ENCODE measurements at regions not wholly inside any gene's neighbourhood (a gene's known extent, or its start where the extent isn't known, plus 50 kb on each side); places are given as distances from the start of the nearest gene placed in this dataset.

DNA sequence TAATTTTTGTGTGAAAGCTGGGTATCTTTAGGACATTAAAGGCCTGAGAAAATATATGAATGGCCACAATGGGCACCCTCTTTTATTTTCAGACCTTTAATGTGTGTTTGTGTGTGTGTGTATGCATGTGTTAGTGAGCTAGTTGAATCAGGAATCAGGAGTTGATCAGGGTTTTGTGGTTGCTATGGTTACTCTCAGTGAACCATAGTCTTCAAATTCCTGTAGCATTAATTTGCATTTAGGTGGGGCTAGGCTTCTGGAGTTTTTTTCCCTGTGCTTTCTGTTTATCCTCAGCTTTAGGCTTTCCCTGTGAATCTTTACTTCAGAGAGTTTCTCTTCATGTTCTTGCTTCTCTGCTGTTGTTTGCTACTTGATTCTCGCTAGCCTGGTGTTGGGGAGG lies 122.0 kb upstream of the ONECUT1 start:
- Histone ChIP-seq H3K36me3 (ENCODE audit: control insufficient read depth, insufficient read depth, low read length) (no peaks in the 10 kb centered on the region), H2AFZ (ENCODE audit: low read depth, low read length) (no peak overlapping the region), H3K4me3 (no peak overlapping the region), H4K20me1 (replicated peaks; ENCODE audit: control insufficient read depth, insufficient read depth, low read length) (no peaks in the 10 kb centered on the region), H3K27me3 (ENCODE audit: control insufficient read depth in 2 of 2, insufficient read depth in 2 of 2, low read length in 2 of 2) (no peaks in the 10 kb centered on the region), H3K79me2 (ENCODE audit: control insufficient read depth, insufficient read depth, low read length) (no peaks in the 10 kb centered on the region), H3K4me2 (ENCODE audit: insufficient read depth, low read length) (no peak overlapping the region), H3K4me1 (replicated peaks in 1 of 2; ENCODE audit: control insufficient read depth in 2 of 2, insufficient read depth in 2 of 2, low read length in 2 of 2) (no peaks in the 10 kb centered on the region), H3K9me3 (replicated peaks; ENCODE audit: control insufficient read depth, insufficient read depth, low read depth, low read length) (no peaks in the 10 kb centered on the region), H3K9ac (ENCODE audit: insufficient read depth in 1 of 2, low read depth in 2 of 2, low read length in 2 of 2) (no peak overlapping the region), H3K27ac (ENCODE audit: extremely low read depth, low read depth, low read length) (no peak overlapping the region), H3K9me1 (ENCODE audit: control insufficient read depth, insufficient read depth, low read length) (no peaks in the 10 kb centered on the region)
- TF ChIP-seq RFX1 (IDR thresholded peaks at IDR 0.05), result peak; percentile 44; the same call in 1 of the 2 replicates
- no peak for TF ChIP-seq HDGF (IDR thresholded peaks at IDR 0.05)
- DNase-seq (ENCODE audit: extremely low read depth in 1 of 4, low spot score in 3 of 4) (no peak), FAIRE-seq (no peak), ATAC-seq (no peak)
- ChIA-PET POLR2A (no interaction called here), CTCF (ENCODE audit: low intra/inter-chr PET ratio) (no interaction called here)
- intact Hi-C loops (cut with micrococcal nuclease) (no loop called here), in situ Hi-C loops (cut with MboI) (no loop called here)
- 0% methylated on average over 1 of the region's 1 CpG for WGBS (ENCODE audit: insufficient coverage, low coverage, missing lambda C conversion rate)
- no TSS peak for BruUV-seq (replicated peaks)

DNA sequence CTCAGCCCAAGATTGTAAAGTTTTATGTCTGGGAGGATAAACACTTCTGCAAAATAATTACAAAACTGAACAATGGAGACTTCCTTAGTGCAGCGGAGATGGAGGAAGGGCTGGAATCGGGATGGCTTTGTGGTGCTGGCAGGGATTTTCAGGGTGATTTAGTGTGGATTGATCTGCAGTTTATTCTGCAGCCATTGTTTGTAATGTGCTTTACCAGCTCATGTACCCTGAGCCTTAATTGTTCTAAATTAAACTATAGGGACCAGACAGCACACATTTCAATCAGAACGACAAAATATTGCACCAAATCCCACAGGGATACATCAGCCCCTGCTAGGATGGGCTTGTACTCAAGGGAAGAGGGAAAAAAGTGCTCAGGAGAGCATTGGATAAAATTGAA lies 103.2 kb upstream of the ONECUT1 start:
- Histone ChIP-seq H3K27me3 (ENCODE audit: control insufficient read depth in 2 of 2, insufficient read depth in 2 of 2, low read length in 2 of 2) (no peaks in the 10 kb centered on the region), H3K4me3 (no peak overlapping the region), H3K9me1 (ENCODE audit: control insufficient read depth, insufficient read depth, low read length) (no peaks in the 10 kb centered on the region), H2AFZ (ENCODE audit: low read depth, low read length) (no peak overlapping the region), H3K27ac (ENCODE audit: extremely low read depth, low read depth, low read length) (no peak overlapping the region; the same call in 2 of the 3 replicates), H4K20me1 (replicated peaks; ENCODE audit: control insufficient read depth, insufficient read depth, low read length) (no peaks in the 10 kb centered on the region), H3K9ac (ENCODE audit: insufficient read depth in 1 of 2, low read depth in 2 of 2, low read length in 2 of 2) (no peak overlapping the region), H3K4me2 (ENCODE audit: insufficient read depth, low read length) (no peak overlapping the region), H3K9me3 (replicated peaks; ENCODE audit: control insufficient read depth, insufficient read depth, low read depth, low read length) (no peaks in the 10 kb centered on the region), H3K4me1 (replicated peaks in 1 of 2; ENCODE audit: control insufficient read depth in 2 of 2, insufficient read depth in 2 of 2, low read length in 2 of 2) (no peaks in the 10 kb centered on the region), H3K36me3 (ENCODE audit: control insufficient read depth, insufficient read depth, low read length) (no peaks in the 10 kb centered on the region), H3K79me2 (ENCODE audit: control insufficient read depth, insufficient read depth, low read length) (no peaks in the 10 kb centered on the region)
- CTCF ChIA-PET (ENCODE audit: low intra/inter-chr PET ratio), result no interaction called here
- no peak for FAIRE-seq
- POLR2A ChIA-PET, result no interaction called here
- no peak for ATAC-seq
- intact Hi-C loops (cut with micrococcal nuclease) (no loop called here), in situ Hi-C loops (cut with MboI) (no loop called here)
- DNase-seq (ENCODE audit: extremely low read depth in 1 of 4, low spot score in 3 of 4), result no peak
- 0% methylated on average over 3 of the region's 3 CpGs for whole genome bisulfite sequencing (ENCODE audit: insufficient coverage, low coverage, missing lambda C conversion rate)
- no TSS peak for BruUV-seq (replicated peaks)
- no peak for TF ChIP-seq ZNF232 (CRISPR knock-in tag; IDR thresholded peaks at IDR 0.05)
- TF ChIP-seq HDAC2 (IDR thresholded peaks at IDR 0.05), result no peak
- TF ChIP-seq L3MBTL2 (IDR thresholded peaks at IDR 0.05), result no peak
- TF ChIP-seq CREBBP (IDR thresholded peaks at IDR 0.05; ENCODE audit: low read depth, low read length), result no peak
- TF ChIP-seq NR2C2 (CRISPR knock-in tag; IDR thresholded peaks at IDR 0.05), result no peak
- TF ChIP-seq NR2C2 (tag; IDR thresholded peaks at IDR 0.05), result no peak
- TF ChIP-seq RBBP5 (IDR thresholded peaks at IDR 0.05; ENCODE audit: borderline replicate concordance, insufficient read depth, low read length, poor library complexity, severe bottlenecking), result no peak
- no peak for TF ChIP-seq MTA1 (IDR thresholded peaks at IDR 0.05; ENCODE audit: borderline replicate concordance)
- TF ChIP-seq, protein P1, sequence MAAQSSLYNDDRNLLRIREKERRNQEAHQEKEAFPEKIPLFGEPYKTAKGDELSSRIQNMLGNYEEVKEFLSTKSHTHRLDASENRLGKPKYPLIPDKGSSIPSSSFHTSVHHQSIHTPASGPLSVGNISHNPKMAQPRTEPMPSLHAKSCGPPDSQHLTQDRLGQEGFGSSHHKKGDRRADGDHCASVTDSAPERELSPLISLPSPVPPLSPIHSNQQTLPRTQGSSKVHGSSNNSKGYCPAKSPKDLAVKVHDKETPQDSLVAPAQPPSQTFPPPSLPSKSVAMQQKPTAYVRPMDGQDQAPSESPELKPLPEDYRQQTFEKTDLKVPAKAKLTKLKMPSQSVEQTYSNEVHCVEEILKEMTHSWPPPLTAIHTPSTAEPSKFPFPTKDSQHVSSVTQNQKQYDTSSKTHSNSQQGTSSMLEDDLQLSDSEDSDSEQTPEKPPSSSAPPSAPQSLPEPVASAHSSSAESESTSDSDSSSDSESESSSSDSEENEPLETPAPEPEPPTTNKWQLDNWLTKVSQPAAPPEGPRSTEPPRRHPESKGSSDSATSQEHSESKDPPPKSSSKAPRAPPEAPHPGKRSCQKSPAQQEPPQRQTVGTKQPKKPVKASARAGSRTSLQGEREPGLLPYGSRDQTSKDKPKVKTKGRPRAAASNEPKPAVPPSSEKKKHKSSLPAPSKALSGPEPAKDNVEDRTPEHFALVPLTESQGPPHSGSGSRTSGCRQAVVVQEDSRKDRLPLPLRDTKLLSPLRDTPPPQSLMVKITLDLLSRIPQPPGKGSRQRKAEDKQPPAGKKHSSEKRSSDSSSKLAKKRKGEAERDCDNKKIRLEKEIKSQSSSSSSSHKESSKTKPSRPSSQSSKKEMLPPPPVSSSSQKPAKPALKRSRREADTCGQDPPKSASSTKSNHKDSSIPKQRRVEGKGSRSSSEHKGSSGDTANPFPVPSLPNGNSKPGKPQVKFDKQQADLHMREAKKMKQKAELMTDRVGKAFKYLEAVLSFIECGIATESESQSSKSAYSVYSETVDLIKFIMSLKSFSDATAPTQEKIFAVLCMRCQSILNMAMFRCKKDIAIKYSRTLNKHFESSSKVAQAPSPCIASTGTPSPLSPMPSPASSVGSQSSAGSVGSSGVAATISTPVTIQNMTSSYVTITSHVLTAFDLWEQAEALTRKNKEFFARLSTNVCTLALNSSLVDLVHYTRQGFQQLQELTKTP (IDR thresholded peaks at IDR 0.05; ENCODE audit: low read depth in 1 of 2, partially characterized antibody in 2 of 2), result no peak
- TF ChIP-seq STAG1 (CRISPR knock-in tag; IDR thresholded peaks at IDR 0.05; ENCODE audit: borderline replicate concordance), result no peak
- TF ChIP-seq ESRRA (IDR thresholded peaks at IDR 0.05; ENCODE audit: borderline replicate concordance, low read depth), result no peak
